HEK293T (cell line): ENCODE measurements at regions not wholly inside any gene's neighbourhood (a gene's known extent, or its start where the extent isn't known, plus 50 kb on each side); places are given as distances from the start of the nearest gene placed in this dataset.

Source experiments
- CTCF ChIA-PET: fragments of 350-600 bp; formaldehyde crosslinking; extraction: SDS; loops from one replicate; lab custom pipeline; 2021; ENCODE audit warnings: antibody characterized with exemption, inconsistent platforms; lab: Yijun Ruan, JAX
- POLR2A ChIA-PET: fragments of 350-600 bp; formaldehyde crosslinking; extraction: SDS; loops from one replicate; lab custom pipeline; 2020; ENCODE audit warnings: antibody characterized with exemption, inconsistent platforms; lab: Yijun Ruan, JAX
- DNase-seq: peaks from one replicate; pipeline ENCODE4 v3.0.0; 2012; ENCODE audit warnings: mixed read lengths; ENCODE audit errors: extremely low spot score
- ARNT ChIP-seq: fragments of 450-650 bp; IDR thresholded peaks from 2 replicates; pipeline ENCODE4 v1.6.1; 2017; ENCODE audit warnings: mild to moderate bottlenecking
- BHLHE40 ChIP-seq: fragments of 450-650 bp; IDR thresholded peaks from 2 replicates; pipeline ENCODE4 v1.6.1; 2016; ENCODE audit warnings: mild to moderate bottlenecking, moderate library complexity, borderline replicate concordance
- CTBP1 ChIP-seq: fragments of 450-650 bp; IDR thresholded peaks from 2 replicates; pipeline ENCODE4 v1.6.1; 2016; ENCODE audit warnings: borderline replicate concordance
- ELF4 ChIP-seq: fragments of 450-650 bp; IDR thresholded peaks from 2 replicates; pipeline ENCODE4 v1.6.1; 2017; ENCODE audit warnings: antibody characterized with exemption
- FOXA1 ChIP-seq: fragments of 450-650 bp; IDR thresholded peaks from 2 replicates; pipeline ENCODE4 v1.6.1; 2016; ENCODE audit warnings: mild to moderate bottlenecking
- FOXK2 ChIP-seq: fragments of 450-650 bp; IDR thresholded peaks from 2 replicates; pipeline ENCODE4 v1.6.1; 2016; ENCODE audit warnings: mild to moderate bottlenecking
- FOXM1 ChIP-seq: fragments of 450-650 bp; IDR thresholded peaks from 2 replicates; pipeline ENCODE4 v1.6.1; 2017; ENCODE audit warnings: mild to moderate bottlenecking, borderline replicate concordance
- HDGF ChIP-seq: fragments of 450-650 bp; IDR thresholded peaks from 2 replicates; pipeline ENCODE4 v1.6.1; 2017; ENCODE audit warnings: antibody characterized with exemption, borderline replicate concordance
- L3MBTL2 ChIP-seq: fragments of 450-650 bp; conservative IDR thresholded peaks from 2 replicates; pipeline ENCODE4 v1.6.1; 2016; ENCODE audit warnings: mild to moderate bottlenecking
- LEF1 ChIP-seq: fragments of 450-650 bp; IDR thresholded peaks from 2 replicates; pipeline ENCODE4 v1.6.1; 2017; ENCODE audit warnings: mild to moderate bottlenecking, borderline replicate concordance
- NFRKB ChIP-seq: fragments of 450-650 bp; IDR thresholded peaks from 2 replicates; pipeline ENCODE4 v1.6.1; 2016; ENCODE audit warnings: mild to moderate bottlenecking, moderate library complexity
- PKNOX1 ChIP-seq: fragments of 450-650 bp; IDR thresholded peaks from 2 replicates; pipeline ENCODE4 v1.6.1; 2016
- SP1 ChIP-seq: fragments of 450-650 bp; IDR thresholded peaks from 2 replicates; pipeline ENCODE4 v1.6.1; 2017
- SUZ12 ChIP-seq: fragments of 450-650 bp; IDR thresholded peaks from 2 replicates; pipeline ENCODE4 v1.6.1; 2016; ENCODE audit warnings: mild to moderate bottlenecking
- TARDBP ChIP-seq: fragments of 450-650 bp; IDR thresholded peaks from 2 replicates; pipeline ENCODE4 v1.6.1; 2016
- ZNF384 ChIP-seq: fragments of 450-650 bp; IDR thresholded peaks from 2 replicates; pipeline ENCODE4 v1.6.1; 2016

- DNase-seq: no peak
- no peak for TF ChIP-seq ELF4
- TF ChIP-seq ARNT: no peak
- TF ChIP-seq TARDBP: no peak
- no peak for TF ChIP-seq CTBP1
- no peak for TF ChIP-seq FOXM1
- TF ChIP-seq BHLHE40: no peak
- no peak for TF ChIP-seq LEF1
- no peak for TF ChIP-seq SP1
- POLR2A ChIA-PET: no interaction called here
- CTCF ChIA-PET: no interaction called here
These were observed 92.5 kb upstream of the IKZF1 start for GRCh38 chr7:50212016-50212325.

- CTCF ChIA-PET: no interaction called here
- no peak for DNase-seq
- POLR2A ChIA-PET: no interaction called here
- no peak for TF ChIP-seq FOXM1
- TF ChIP-seq SP1: no peak
- TF ChIP-seq FOXA1: no peak
- no peak for TF ChIP-seq ELF4
- TF ChIP-seq ARNT: no peak
- no peak for TF ChIP-seq CTBP1
- TF ChIP-seq PKNOX1: no peak
- no peak for TF ChIP-seq L3MBTL2
- no peak for TF ChIP-seq HDGF
These were observed 93.1 kb upstream of the IKZF1 start for GRCh38 chr7:50211130-50212015.

DNA sequence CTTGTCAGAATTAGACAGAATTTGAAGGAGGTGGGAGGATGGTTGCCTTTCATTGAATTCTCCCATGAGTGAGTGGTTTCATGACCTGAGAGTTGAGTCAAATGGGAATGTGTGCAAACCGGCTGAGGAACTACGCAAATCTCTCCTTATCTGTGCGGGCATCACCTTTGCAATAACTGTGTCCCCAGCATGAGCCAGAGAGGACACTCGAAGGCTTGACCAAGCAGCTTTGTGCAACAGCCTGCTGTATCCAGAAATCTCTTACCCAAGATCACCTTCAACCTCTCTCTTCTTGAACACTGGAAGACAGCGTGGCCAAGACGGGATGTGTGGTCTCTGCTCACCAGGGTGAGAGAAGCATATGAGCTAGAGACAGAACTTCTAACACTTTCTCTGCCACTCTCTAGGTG is 93.8 kb upstream of the IKZF1 start:
- CTCF ChIA-PET: no interaction called here
- no peak for DNase-seq
- POLR2A ChIA-PET: no interaction called here
- TF ChIP-seq BHLHE40 (no peak), CTBP1 (no peak), ZNF384 (no peak), L3MBTL2 (no peak), FOXM1 (no peak), FOXK2 (no peak), HDGF (no peak), SUZ12 (no peak), FOXA1 (no peak), TARDBP (no peak), ELF4 (no peak), LEF1 (no peak), PKNOX1 (no peak), NFRKB (no peak), SP1 (no peak), ARNT (no peak)

DNA sequence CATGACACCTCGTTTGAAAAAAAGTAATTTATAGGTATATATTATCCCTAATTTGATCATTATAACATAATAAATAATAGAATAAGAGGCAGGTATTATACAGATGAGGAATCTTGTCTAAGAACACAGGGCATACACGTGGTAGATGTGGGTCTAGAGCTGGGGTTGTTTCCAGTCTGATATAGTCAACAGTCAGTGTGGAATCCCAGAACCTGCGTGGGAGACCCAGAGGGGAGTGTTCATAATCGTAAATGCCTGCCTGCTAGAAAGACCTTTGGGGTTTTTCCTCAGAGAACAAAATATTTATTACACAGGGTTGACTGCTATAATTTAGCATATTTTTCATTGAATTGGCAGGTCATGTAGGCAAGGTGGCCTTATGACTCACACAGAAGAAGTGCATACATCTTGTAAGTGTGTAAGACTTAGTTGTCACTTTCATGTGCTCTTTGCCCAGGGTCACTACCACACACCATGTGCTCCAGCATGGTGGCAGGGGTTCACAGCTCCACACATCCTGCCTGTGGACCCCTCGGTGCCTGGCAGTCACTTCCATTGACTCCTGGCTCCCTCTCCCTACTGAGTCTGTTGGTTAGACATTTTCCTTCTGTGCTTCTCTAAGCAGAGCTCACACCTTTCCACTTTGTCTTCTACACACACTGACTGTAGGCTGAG is 94.9 kb upstream of the IKZF1 start:
- TF ChIP-seq LEF1: no peak
- TF ChIP-seq ARNT: no peak
- TF ChIP-seq ELF4: no peak
- no peak for TF ChIP-seq SP1
- TF ChIP-seq BHLHE40: no peak
- no peak for TF ChIP-seq PKNOX1
- TF ChIP-seq L3MBTL2: no peak
- TF ChIP-seq FOXA1: no peak
- TF ChIP-seq FOXM1: no peak
- no peak for TF ChIP-seq FOXK2
- TF ChIP-seq CTBP1: no peak
- no peak for TF ChIP-seq ZNF384
- no peak for TF ChIP-seq NFRKB
- no peak for TF ChIP-seq SUZ12
- no peak for TF ChIP-seq TARDBP
- TF ChIP-seq HDGF: no peak
- POLR2A ChIA-PET: no interaction called here
- CTCF ChIA-PET: no interaction called here
- no peak for DNase-seq

- ChIA-PET CTCF (no interaction called here), POLR2A (no interaction called here)
- no peak for DNase-seq
- TF ChIP-seq SUZ12: no peak
- TF ChIP-seq NFRKB: no peak
- TF ChIP-seq ELF4: no peak
- no peak for TF ChIP-seq PKNOX1
- no peak for TF ChIP-seq ZNF384
- no peak for TF ChIP-seq LEF1
- no peak for TF ChIP-seq L3MBTL2
- TF ChIP-seq CTBP1: no peak
- no peak for TF ChIP-seq FOXK2
- TF ChIP-seq HDGF: no peak
- no peak for TF ChIP-seq ARNT
- TF ChIP-seq FOXM1: no peak
These were observed 96.0 kb upstream of the IKZF1 start for GRCh38 chr7:50208378-50208982.
